ENCODE measurements at regions not wholly inside any gene's neighbourhood (a gene's known extent, or its start where the extent isn't known, plus 50 kb on each side); places are given as distances from the start of the nearest gene placed in this dataset.

- peak overlapping the region in 1 of 2 donors; percentile 42 for H3K27ac ChIP-seq
- H3K27me3 ChIP-seq = no peaks in the 10 kb centered on the region
- intact Hi-C loops (cut with DNase I) = no loop called here
- no peak overlapping the region for H3K4me3 ChIP-seq
- no peaks in the 10 kb centered on the region for H3K36me3 ChIP-seq
- DNase-seq (no peak), ATAC-seq (no peak)
- peaks cover 0 to 27% of the 10 kb centered on the region in 2 donors for H3K4me1 ChIP-seq
- TF ChIP-seq CTCF (IDR thresholded peaks at IDR 0.05) = no peak
- no peaks in the 10 kb centered on the region for H3K9me3 ChIP-seq
These were observed 533.1 kb downstream of the ETS1 start for GRCh38 chr11:128053981-128054931.

GRCh38 chr11:128052912-128053641 is 534.3 kb downstream of the ETS1 start:
- intact Hi-C loops (cut with DNase I) = no loop called here
- TF ChIP-seq CTCF (IDR thresholded peaks at IDR 0.05) = no peak
- no peaks in the 10 kb centered on the region for H3K27me3 ChIP-seq
- no peak for ATAC-seq
- H3K9me3 ChIP-seq = no peaks in the 10 kb centered on the region
- H3K4me3 ChIP-seq = no peak overlapping the region
- no peaks in the 10 kb centered on the region for H3K36me3 ChIP-seq
- no peak for DNase-seq
- peaks cover 0 to 27% of the 10 kb centered on the region in 2 donors for H3K4me1 ChIP-seq
- H3K27ac ChIP-seq = no peak overlapping the region

GRCh38 chr11:128048121-128048520 is 539.2 kb downstream of the ETS1 start:
- H3K4me1 ChIP-seq = peaks cover 0 to 16% of the 10 kb centered on the region in 2 donors
- no peak for DNase-seq
- no peaks in the 10 kb centered on the region for H3K36me3 ChIP-seq
- TF ChIP-seq CTCF (IDR thresholded peaks at IDR 0.05) = no peak
- no peak overlapping the region for H3K27ac ChIP-seq
- no peaks in the 10 kb centered on the region for H3K9me3 ChIP-seq
- intact Hi-C loops (cut with DNase I) = no loop called here
- no peak overlapping the region for H3K4me3 ChIP-seq
- ATAC-seq = no peak
- no peaks in the 10 kb centered on the region for H3K27me3 ChIP-seq

DNA sequence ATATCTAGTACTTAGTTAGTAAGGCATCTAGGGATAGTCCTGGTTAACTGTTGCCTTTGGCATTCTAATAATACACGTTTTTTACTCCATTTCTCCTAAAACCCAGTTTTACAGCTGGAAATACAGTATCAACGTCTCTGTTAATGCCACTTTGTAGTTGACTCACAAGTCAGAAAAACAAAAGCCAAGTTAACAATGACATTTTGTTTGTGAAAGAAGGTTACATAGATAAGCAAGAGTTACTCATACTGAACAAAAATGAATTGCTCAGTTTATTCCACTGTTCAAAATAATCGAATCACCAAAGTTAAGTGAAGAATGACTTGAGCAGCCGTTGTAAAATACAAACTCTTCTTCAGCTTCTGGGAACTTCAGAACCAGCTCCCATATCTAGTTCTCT is 540.3 kb downstream of the ETS1 start:
- TF ChIP-seq CTCF (IDR thresholded peaks at IDR 0.05) = no peak
- intact Hi-C loops (cut with DNase I) = no loop called here

DNA sequence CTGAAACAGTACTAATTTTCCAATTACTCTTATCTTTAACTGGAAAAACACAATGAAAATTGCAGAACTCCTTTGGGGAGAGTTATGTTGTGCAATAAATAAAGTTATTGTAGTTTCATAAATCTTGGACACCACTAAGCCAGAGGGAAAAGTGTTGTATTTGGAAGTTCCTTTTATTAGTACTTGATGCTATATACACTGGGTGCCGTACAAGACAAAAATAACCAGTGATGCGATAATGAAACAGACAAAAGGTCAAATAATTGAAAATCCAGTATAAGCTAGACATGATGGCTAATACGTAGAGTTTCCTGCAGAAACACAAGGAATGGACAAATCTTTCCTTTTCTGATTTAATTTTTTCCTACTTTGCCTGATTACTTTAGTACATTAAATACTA is 541.1 kb downstream of the ETS1 start:
- intact Hi-C loops (cut with DNase I) = no loop called here
- Histone ChIP-seq H3K4me3 (no peak overlapping the region), H3K9me3 (no peaks in the 10 kb centered on the region), H3K27me3 (no peaks in the 10 kb centered on the region), H3K36me3 (no peaks in the 10 kb centered on the region), H3K27ac (no peak overlapping the region), H3K4me1 (no peaks in the 10 kb centered on the region)
- no peak for TF ChIP-seq CTCF (IDR thresholded peaks at IDR 0.05)
- ATAC-seq = no peak
- DNase-seq = no peak

More for the DNA sequence above, 540.3 kb downstream of the ETS1 start:
- DNase-seq = no peak
- no peak overlapping the region for H3K27ac ChIP-seq
- no peaks in the 10 kb centered on the region for H3K36me3 ChIP-seq
- no peaks in the 10 kb centered on the region for H3K9me3 ChIP-seq
- no peaks in the 10 kb centered on the region for H3K27me3 ChIP-seq
- H3K4me1 ChIP-seq = peaks cover 0 to 7% of the 10 kb centered on the region in 2 donors
- H3K4me3 ChIP-seq = no peak overlapping the region
- no peak for ATAC-seq
